ENCODE measurements at regions not wholly inside any gene's neighbourhood (a gene's known extent, or its start where the extent isn't known, plus 50 kb on each side); places are given as distances from the start of the nearest gene placed in this dataset.

DNA sequence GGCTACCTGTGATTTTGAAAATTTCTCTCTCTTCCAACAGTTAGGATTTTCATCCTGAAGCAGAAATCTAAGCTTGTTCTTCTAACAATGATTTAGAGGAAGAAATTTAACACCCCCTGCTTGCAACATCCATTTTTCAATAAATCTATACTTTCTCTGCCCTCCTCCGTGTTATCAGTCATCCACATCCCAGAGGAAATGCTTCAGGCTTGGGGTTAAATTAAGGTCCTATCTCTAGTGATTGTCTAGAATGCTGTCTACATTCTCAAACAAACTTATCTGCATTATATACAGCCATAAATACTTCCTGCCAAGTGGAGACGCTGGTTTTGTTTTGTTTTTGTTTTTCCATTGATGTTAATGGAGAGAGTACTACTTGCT lies 371.0 kb downstream of the CSNK1G3 start:
- H3K36me3 Mint-ChIP-seq (ENCODE audit: insufficient read depth in 1 of 3, low read depth in 3 of 3) = peaks cover 0 to 4% (median 0%) of the 10 kb centered on the region in 3 experiments; a peak in 1 of 7 replicates
- H4K20me1 ChIP-seq (ENCODE audit: control insufficient read depth, insufficient read depth, insufficient read length) = no peaks in the 10 kb centered on the region
- no peak overlapping the region for H2BK120ac ChIP-seq (ENCODE audit: low read depth, low read length, poor library complexity, severe bottlenecking)
- no peak overlapping the region for H3T11ph ChIP-seq (ENCODE audit: low read length)
- no peak overlapping the region for H2BK5ac ChIP-seq (ENCODE audit: insufficient read length, low read length)
- H3K9me3 ChIP-seq (ENCODE audit: control insufficient read depth, low read depth, low read length) = no peaks in the 10 kb centered on the region
- no peak overlapping the region for H4K5ac ChIP-seq (ENCODE audit: insufficient read length, low read depth, low read length)
- H3K4ac ChIP-seq (ENCODE audit: low read depth, low read length) = no peak overlapping the region
- no peak overlapping the region for H3K56ac ChIP-seq (ENCODE audit: insufficient read length, low read depth, low read length)
- no peak overlapping the region for H3K4me2 ChIP-seq (ENCODE audit: insufficient read depth, insufficient read length, low read length)
- H4K91ac ChIP-seq (ENCODE audit: insufficient read length, low read depth, low read length) = no peak overlapping the region
- H2BK12ac ChIP-seq (ENCODE audit: insufficient read length, low read depth, low read length) = no peak overlapping the region
- H2AK5ac ChIP-seq (ENCODE audit: insufficient read length, low read length) = no peak overlapping the region
- no CpG with 5 or more reads among the region's 2 CpGs for WGBS (ENCODE audit: extremely low coverage, insufficient read length, low lambda C conversion rate)
- H2BK20ac ChIP-seq (ENCODE audit: low read depth, low read length, poor library complexity, severe bottlenecking) = no peak overlapping the region
- H3K4me1 ChIP-seq (ENCODE audit: insufficient read depth, low read length) = peaks cover 4% of the 10 kb centered on the region; the same call in 1 of the 2 replicates
- H3K4me1 Mint-ChIP-seq = peaks cover 25 to 30% of the 10 kb centered on the region in 2 experiments
- H3K79me1 ChIP-seq (ENCODE audit: insufficient read depth, low read depth, low read length, poor library complexity, severe bottlenecking) = no peaks in the 10 kb centered on the region
- no peak overlapping the region for H3K27ac ChIP-seq (ENCODE audit: insufficient read length, low read depth, low read length)
- DNase-seq = no peak
- no peak overlapping the region for H3K14ac ChIP-seq (ENCODE audit: insufficient read depth, low read length)
- no peak overlapping the region for H3K23ac ChIP-seq (ENCODE audit: insufficient read length, low read depth, low read length)
- no peaks in the 10 kb centered on the region for H3K9me3 Mint-ChIP-seq
- H3K4me3 Mint-ChIP-seq = no peak overlapping the region
- H3K27ac Mint-ChIP-seq = peak overlapping the region in 1 of 3 experiments; percentile 25; a peak in 3 of 7 replicates
- H2AFZ ChIP-seq (ENCODE audit: low read length) = no peak overlapping the region
- H3K18ac ChIP-seq (ENCODE audit: insufficient read length, low read depth, low read length) = no peak overlapping the region
- no peak overlapping the region for H2BK15ac ChIP-seq (ENCODE audit: low read depth, low read length)
- H3K9ac ChIP-seq (ENCODE audit: extremely low read depth, insufficient read length, low read length) = no peak overlapping the region
- H3K27me3 Mint-ChIP-seq (ENCODE audit: low read depth) = no peaks in the 10 kb centered on the region
- TF ChIP-seq CTCF (conservative IDR thresholded peaks at IDR 0.05) = no peak
- H4K8ac ChIP-seq (replicated peaks; ENCODE audit: insufficient read length, low read depth, low read length) = no peak overlapping the region
- no peaks in the 10 kb centered on the region for H3K27me3 ChIP-seq (ENCODE audit: insufficient read depth, low read length)
- no peaks in the 10 kb centered on the region for H3K79me2 ChIP-seq (ENCODE audit: insufficient read depth, low read length)
- H3K23me2 ChIP-seq (ENCODE audit: insufficient read length, low read depth, low read length, poor library complexity, severe bottlenecking) = no peaks in the 10 kb centered on the region
